Fibroblast of mammary gland (primary cell): ENCODE measurements at regions not wholly inside any gene's neighbourhood (a gene's known extent, or its start where the extent isn't known, plus 50 kb on each side); places are given as distances from the start of the nearest gene placed in this dataset.

Experiments
- DNase-seq: peaks from one replicate; pipeline ENCODE4 v3.0.0-alpha.2; 2010; ENCODE audit warnings: low read depth
- H3K4me3 ChIP-seq: 2 replicates; pipeline ENCODE4 v1.5.1; 2011; ENCODE audit warnings: low read depth, mild to moderate bottlenecking, low read length, moderate library complexity; ENCODE audit not compliant: control insufficient read depth
- TF ChIP-seq, protein P1 (sequence below): conservative IDR thresholded peaks from 2 replicates; pipeline ENCODE4 v1.5.1; 2011; ENCODE audit warnings: low read depth, low read length, inconsistent platforms; ENCODE audit not compliant: control insufficient read depth, insufficient read depth

DNA sequence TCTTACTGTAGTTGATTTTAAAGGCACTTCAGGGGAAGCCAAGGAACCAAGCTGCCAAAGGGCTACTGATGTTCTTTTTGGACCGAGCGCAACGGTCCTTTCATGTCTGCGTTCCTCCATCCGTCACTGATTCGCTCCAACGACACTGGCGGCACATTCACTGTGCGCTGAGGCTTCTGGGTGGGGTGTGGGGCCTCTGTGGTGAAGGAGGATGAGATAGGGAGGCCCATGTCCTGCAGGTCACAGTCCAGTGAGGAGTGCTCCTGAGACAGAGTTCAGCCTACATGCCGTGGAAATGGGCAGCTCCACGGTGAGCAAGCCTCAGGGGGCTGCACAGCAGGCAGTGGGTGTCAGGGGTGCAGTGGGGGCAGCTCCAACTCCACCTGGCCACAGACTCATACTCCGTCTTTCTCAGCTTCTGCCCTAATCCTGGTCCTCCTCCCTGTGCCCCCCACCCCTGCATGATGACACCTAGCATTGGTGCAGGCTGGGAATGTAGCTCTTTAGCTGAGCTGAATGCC, 87.8 kb upstream of the SHANK2 start:
- TF ChIP-seq, protein P1, sequence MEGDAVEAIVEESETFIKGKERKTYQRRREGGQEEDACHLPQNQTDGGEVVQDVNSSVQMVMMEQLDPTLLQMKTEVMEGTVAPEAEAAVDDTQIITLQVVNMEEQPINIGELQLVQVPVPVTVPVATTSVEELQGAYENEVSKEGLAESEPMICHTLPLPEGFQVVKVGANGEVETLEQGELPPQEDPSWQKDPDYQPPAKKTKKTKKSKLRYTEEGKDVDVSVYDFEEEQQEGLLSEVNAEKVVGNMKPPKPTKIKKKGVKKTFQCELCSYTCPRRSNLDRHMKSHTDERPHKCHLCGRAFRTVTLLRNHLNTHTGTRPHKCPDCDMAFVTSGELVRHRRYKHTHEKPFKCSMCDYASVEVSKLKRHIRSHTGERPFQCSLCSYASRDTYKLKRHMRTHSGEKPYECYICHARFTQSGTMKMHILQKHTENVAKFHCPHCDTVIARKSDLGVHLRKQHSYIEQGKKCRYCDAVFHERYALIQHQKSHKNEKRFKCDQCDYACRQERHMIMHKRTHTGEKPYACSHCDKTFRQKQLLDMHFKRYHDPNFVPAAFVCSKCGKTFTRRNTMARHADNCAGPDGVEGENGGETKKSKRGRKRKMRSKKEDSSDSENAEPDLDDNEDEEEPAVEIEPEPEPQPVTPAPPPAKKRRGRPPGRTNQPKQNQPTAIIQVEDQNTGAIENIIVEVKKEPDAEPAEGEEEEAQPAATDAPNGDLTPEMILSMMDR, result no peak
- H3K4me3 ChIP-seq, result no peak overlapping the region
- DNase-seq, result no peak

DNA sequence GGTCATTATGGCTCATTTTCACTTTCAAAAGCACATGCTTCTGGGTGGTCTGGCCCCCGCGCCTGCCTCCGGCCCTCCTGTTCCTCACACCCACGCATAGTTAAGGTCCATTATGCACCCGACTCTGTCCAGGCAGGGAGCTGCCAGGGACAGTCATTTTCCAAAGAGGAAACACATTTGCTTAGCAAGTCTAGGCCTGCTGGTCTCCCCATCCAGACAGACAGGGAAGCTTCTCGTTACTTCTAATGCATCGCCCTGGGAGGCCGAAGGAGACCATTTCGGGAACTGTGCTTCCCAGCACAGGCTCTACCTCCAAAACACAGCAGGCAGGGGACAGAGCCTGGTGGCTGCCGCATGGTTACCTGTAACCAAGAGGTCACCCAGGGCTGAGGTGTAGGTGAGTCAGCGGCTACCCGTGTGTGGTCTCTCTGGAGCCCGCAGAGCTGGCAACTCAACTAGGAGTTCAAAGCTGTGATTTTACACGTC, 87.1 kb upstream of the SHANK2 start:
- peak; percentile 12 for DNase-seq
- H3K4me3 ChIP-seq, result no peak overlapping the region
- TF ChIP-seq, protein P1, result no peak

DNA sequence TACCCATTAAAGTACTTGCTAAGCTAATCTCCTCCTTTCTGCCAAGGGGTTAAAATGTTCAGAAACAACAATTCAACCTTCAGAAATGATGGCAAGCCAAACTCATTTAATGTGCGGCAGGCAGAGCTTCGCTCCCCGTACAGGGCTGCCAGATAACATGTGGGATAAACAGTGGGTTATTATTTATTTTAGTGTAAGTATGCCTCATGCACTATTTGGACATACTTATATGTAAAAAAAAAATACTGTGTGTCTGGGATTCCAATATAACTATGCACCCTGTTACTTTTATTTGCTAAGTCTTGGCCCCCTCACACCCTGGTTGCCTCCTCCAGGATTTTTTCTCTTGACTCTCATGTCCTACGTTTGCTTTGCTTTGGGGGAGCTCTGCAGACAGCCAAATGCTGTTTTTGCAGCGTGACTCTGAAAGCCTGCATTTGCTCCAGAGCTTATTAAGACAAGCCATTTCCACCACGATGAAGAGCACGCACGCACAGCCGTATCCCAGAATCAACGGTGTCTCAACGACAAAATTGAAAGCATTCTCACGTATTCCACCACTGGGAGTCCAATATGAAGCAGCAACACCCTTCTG, 86.5 kb upstream of the SHANK2 start:
- DNase-seq, result peak; percentile 3
- TF ChIP-seq, protein P1, result no peak
- H3K4me3 ChIP-seq, result no peak overlapping the region

DNA sequence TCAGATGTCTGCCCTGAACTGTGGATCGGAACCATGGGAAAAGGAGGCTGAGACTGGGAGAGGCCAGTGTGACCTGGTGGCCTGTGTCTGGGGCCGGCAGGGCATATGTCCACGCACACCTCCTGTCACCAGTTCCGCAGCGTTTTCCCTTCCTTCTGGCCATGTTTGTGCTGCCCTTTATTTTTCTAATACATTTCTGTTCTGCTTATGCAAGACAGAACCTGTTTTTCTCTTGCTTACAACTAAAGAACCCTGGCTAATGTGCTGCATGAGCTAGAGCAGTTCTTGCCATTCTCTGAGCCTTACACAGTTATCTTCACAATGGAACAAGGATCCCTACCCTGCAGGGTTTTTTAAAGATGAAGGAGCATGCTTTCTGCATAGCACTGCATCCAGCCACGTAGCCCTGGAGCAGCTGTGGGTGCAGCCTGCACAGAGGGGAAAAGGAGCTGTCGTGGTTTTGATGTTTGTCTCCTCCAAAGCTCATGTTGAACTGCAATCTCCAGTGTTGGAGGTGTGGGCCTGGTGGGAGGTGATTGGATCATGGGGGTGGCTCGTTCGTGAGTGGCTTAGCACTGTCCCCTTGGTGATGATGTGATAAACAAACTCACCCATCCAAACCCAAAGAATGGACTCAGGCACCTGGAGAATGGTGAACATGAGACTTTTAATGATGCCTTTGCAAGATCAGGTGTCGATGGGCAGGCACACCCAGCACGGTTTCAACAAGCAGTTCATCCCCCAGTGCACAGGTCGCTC, 84.8 kb upstream of the SHANK2 start:
- H3K4me3 ChIP-seq, result no peak overlapping the region
- DNase-seq, result no peak
- TF ChIP-seq, protein P1, result no peak

DNA sequence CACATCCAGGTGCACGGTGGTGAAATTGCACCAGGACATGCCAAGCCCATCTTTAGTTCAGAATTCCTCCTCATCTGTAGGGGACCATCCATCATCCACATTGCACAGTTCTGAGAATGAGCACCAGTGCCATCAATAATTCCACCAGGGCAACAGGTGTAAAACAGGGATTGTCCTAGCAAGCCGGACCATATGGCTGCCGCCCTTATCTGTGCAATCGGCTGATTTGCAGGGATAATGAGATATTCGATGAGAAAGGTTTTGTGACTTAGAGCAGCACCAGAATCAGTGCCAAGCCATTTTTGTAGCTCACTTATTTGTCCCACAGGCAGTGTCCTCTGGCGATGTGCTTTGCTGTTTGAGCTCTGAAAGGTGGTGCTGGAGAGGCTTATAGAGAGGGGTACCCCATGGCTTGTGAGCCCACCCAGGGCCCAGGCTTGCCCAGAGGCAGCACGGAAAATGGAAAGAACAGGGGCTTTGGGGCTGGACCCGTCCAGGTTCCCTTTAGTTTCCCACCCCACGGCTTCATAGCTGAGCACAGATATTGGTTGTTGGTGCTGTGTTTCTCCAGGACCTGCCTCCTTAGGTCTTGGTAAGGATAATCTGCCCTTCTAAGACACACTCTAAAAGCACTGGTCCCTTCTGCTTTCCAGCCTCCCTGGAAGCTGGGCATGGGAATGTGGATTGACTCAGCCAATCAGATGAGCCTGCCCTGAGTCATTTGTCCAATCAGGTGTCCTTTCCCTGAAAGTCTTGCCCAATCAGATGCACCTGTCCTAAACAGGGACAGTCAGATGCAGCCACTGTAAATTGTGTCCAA, 84.0 kb upstream of the SHANK2 start:
- H3K4me3 ChIP-seq, result no peak overlapping the region
- peak; percentile 22 for DNase-seq
- TF ChIP-seq, protein P1, result no peak

DNA sequence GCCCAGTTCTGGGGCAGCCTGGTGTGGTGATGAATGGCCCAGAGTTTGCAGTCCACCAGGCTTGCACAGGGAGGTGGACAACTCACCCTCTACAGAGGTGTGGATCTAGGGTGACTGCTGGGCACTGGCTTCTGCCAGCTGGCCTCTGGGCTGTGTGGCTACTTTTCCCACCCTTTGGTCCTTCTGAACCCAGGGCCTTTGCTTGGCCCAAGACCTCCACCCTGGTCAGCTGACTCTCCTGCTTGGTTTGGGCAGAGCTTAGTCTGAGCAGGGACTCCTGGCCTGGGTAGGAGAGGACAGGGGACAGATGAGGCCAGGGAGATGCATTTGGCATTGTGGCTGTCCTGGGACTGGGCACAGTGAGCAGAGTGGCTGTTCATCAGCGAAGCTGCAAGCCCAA, 83.0 kb upstream of the SHANK2 start:
- no peak for DNase-seq
- TF ChIP-seq, protein P1, result no peak
- no peak overlapping the region for H3K4me3 ChIP-seq
